H9 (cell line): ENCODE measurements at regions not wholly inside any gene's neighbourhood (a gene's known extent, or its start where the extent isn't known, plus 50 kb on each side); places are given as distances from the start of the nearest gene placed in this dataset.

Experiments
- DNase-seq: peaks from one replicate; pipeline ENCODE4 v3.0.0-alpha.2; 2017
- H2AFZ ChIP-seq: one replicate; pipeline ENCODE4 v1.6.1; 2013; ENCODE audit warnings: mild to moderate bottlenecking, low read length, control low read depth, moderate library complexity
- H2AK5ac ChIP-seq: 2 replicates; pipeline ENCODE4 v1.6.1; 2013; ENCODE audit warnings: low read length, control low read depth, mixed read lengths; ENCODE audit not compliant: insufficient read length
- H2BK120ac ChIP-seq: one replicate; pipeline ENCODE4 v1.6.1; 2013; ENCODE audit warnings: low read depth, mild to moderate bottlenecking, low read length, control low read depth, inconsistent platforms; ENCODE audit not compliant: poor library complexity, severe bottlenecking
- H2BK12ac ChIP-seq: 2 replicates; pipeline ENCODE4 v1.6.1; 2013; ENCODE audit warnings: low read length, control low read depth, mixed read lengths, low read depth; ENCODE audit not compliant: insufficient read length
- H2BK15ac ChIP-seq: 2 replicates; pipeline ENCODE4 v1.6.1; 2013; ENCODE audit warnings: low read depth, low read length, control low read depth
- H2BK20ac ChIP-seq: one replicate; pipeline ENCODE4 v1.6.1; 2013; ENCODE audit warnings: low read depth, mild to moderate bottlenecking, low read length, control low read depth, inconsistent platforms; ENCODE audit not compliant: poor library complexity, severe bottlenecking
- H2BK5ac ChIP-seq: 2 replicates; pipeline ENCODE4 v1.6.1; 2013; ENCODE audit warnings: low read length, control low read depth, mixed read lengths; ENCODE audit not compliant: insufficient read length
- H3K14ac ChIP-seq: 2 replicates; pipeline ENCODE4 v1.6.1; 2013; ENCODE audit warnings: low read length, control low read depth; ENCODE audit not compliant: insufficient read depth
- H3K18ac ChIP-seq: 2 replicates; pipeline ENCODE4 v1.6.1; 2013; ENCODE audit warnings: low read depth, mild to moderate bottlenecking, mixed read lengths, low read length, control low read depth; ENCODE audit not compliant: insufficient read length
- H3K23ac ChIP-seq: 2 replicates; pipeline ENCODE4 v1.6.1; 2013; ENCODE audit warnings: low read length, control low read depth, mixed read lengths, low read depth; ENCODE audit not compliant: insufficient read length
- H3K23me2 ChIP-seq: 2 replicates; pipeline ENCODE4 v1.6.1; 2013; ENCODE audit warnings: low read depth, mild to moderate bottlenecking, mixed read lengths, low read length, control low read depth; ENCODE audit not compliant: insufficient read length, poor library complexity, severe bottlenecking
- H3K27ac ChIP-seq: 2 replicates; pipeline ENCODE4 v1.5.1; 2013; ENCODE audit warnings: low read length, control low read depth, mixed read lengths, low read depth; ENCODE audit not compliant: insufficient read length
- H3K27me3 ChIP-seq: 2 replicates; pipeline ENCODE4 v1.6.1; 2013; ENCODE audit warnings: low read length, control low read depth, inconsistent platforms; ENCODE audit not compliant: insufficient read depth
- H3K4ac ChIP-seq: 2 replicates; pipeline ENCODE4 v1.6.1; 2013; ENCODE audit warnings: low read depth, mild to moderate bottlenecking, control low read depth, inconsistent platforms, low read length, moderate library complexity
- H3K4me1 ChIP-seq: 2 replicates; pipeline ENCODE4 v1.6.1; 2013; ENCODE audit warnings: low read length, control low read depth, inconsistent platforms; ENCODE audit not compliant: insufficient read depth
- H3K4me2 ChIP-seq: 2 replicates; pipeline ENCODE4 v1.6.1; 2013; ENCODE audit warnings: low read length, control low read depth, mixed read lengths; ENCODE audit not compliant: insufficient read length, insufficient read depth
- H3K56ac ChIP-seq: 2 replicates; pipeline ENCODE4 v1.6.1; 2013; ENCODE audit warnings: low read depth, mild to moderate bottlenecking, mixed read lengths, low read length, control low read depth; ENCODE audit not compliant: insufficient read length
- H3K79me1 ChIP-seq: 2 replicates; pipeline ENCODE4 v1.6.1; 2013; ENCODE audit warnings: low read depth, mild to moderate bottlenecking, moderate library complexity, low read length, control low read depth, inconsistent platforms; ENCODE audit not compliant: insufficient read depth, poor library complexity, severe bottlenecking
- H3K79me2 ChIP-seq: 2 replicates; pipeline ENCODE4 v1.6.1; 2013; ENCODE audit warnings: low read length, control low read depth, inconsistent platforms; ENCODE audit not compliant: insufficient read depth
- H3K9ac ChIP-seq: 2 replicates; pipeline ENCODE4 v1.6.1; 2013; ENCODE audit warnings: low read length, control low read depth, mixed read lengths; ENCODE audit not compliant: insufficient read length; ENCODE audit errors: extremely low read depth
- H3K9me3 ChIP-seq: one replicate; pipeline ENCODE4 v1.6.1; 2013; ENCODE audit warnings: low read depth, low read length, inconsistent platforms; ENCODE audit not compliant: control insufficient read depth
- H3T11ph ChIP-seq: one replicate; pipeline ENCODE4 v1.6.1; 2013; ENCODE audit warnings: mild to moderate bottlenecking, low read length, control low read depth, inconsistent platforms
- H4K20me1 ChIP-seq: one replicate; pipeline ENCODE4 v1.6.1; 2013; ENCODE audit not compliant: control insufficient read depth, insufficient read length, insufficient read depth
- H4K5ac ChIP-seq: 2 replicates; pipeline ENCODE4 v1.6.1; 2013; ENCODE audit warnings: low read depth, mild to moderate bottlenecking, mixed read lengths, low read length, control low read depth; ENCODE audit not compliant: insufficient read length
- H4K8ac ChIP-seq: replicated peaks from 2 replicates; pipeline ENCODE4 v1.6.1; 2013; ENCODE audit warnings: low read length, control low read depth, mixed read lengths, low read depth; ENCODE audit not compliant: insufficient read length
- H4K91ac ChIP-seq: 2 replicates; pipeline ENCODE4 v1.6.1; 2013; ENCODE audit warnings: low read depth, mild to moderate bottlenecking, moderate library complexity, mixed read lengths, low read length, control low read depth; ENCODE audit not compliant: insufficient read length
- H3K27ac Mint-ChIP-seq, 3 experiments: 2 replicates in 2 of 3; 3 replicates in 1 of 3; pipeline ENCODE4 v1.8.0; 2020 to 2021; ENCODE audit warnings: mixed read lengths in 3 of 3, mild to moderate bottlenecking in 1 of 3, moderate library complexity in 1 of 3
- H3K27me3 Mint-ChIP-seq: 2 replicates; pipeline ENCODE4 v1.8.0; 2021; ENCODE audit warnings: low read depth, mild to moderate bottlenecking, moderate library complexity, mixed read lengths
- H3K36me3 Mint-ChIP-seq, 3 experiments: 2 replicates in 2 of 3; 3 replicates in 1 of 3; pipeline ENCODE4 v1.8.0; 2020 to 2021; ENCODE audit warnings: low read depth in 3 of 3, mixed read lengths in 3 of 3; ENCODE audit not compliant: insufficient read depth in 1 of 3
- H3K4me1 Mint-ChIP-seq, 2 experiments: 2 replicates each; pipeline ENCODE4 v1.8.0; 2020; ENCODE audit warnings: mixed read lengths in 2 of 2
- H3K4me3 Mint-ChIP-seq, 2 experiments: 2 replicates in 1 of 2; 3 replicates in 1 of 2; pipeline ENCODE4 v1.8.0; 2020 to 2021; ENCODE audit warnings: mild to moderate bottlenecking in 2 of 2, mixed read lengths in 2 of 2, moderate library complexity in 1 of 2
- H3K9me3 Mint-ChIP-seq, 2 experiments: 2 replicates in 1 of 2; 3 replicates in 1 of 2; pipeline ENCODE4 v1.8.0; 2020; ENCODE audit warnings: mild to moderate bottlenecking in 2 of 2, mixed read lengths in 2 of 2, moderate library complexity in 1 of 2
- WGBS: extraction: QIAGEN DNeasy Blood & Tissue Kit; methylation state at CpG from one replicate; pipeline ENCODE4 v1.1.7; 2013; ENCODE audit warnings: missing lambda C conversion rate, low lambda C conversion rate, mixed read lengths; ENCODE audit not compliant: insufficient read length; ENCODE audit errors: extremely low coverage; 5-methylcytosine and 5-hydroxymethylcytosine counted together
- TF ChIP-seq, protein P1 (sequence below): fragments of 200-600 bp; sonication (generic); conservative IDR thresholded peaks from 3 replicates; pipeline ENCODE4 v1.8.0; 2021; ENCODE audit warnings: antibody characterized with exemption, mild to moderate bottlenecking

DNA sequence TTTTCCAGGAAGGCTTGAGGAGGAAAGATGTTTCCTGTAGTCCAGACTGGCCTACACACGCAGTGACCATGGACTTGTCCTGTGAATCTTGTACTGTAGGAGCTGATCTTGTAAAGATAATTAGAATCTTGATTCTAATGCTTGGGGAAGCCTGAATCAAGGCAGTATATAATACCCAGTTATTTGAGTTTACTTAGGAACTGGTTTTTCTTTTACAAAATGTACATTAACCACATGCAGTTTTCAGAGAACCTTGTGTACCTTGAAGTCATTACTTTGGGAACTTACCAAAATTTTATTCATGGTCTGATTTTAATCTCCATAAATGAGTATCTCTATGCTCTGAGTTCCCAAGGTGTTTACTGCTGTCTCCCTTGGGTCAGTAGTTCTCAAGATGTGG, 439.9 kb upstream of the AZI2 start:
- H4K91ac ChIP-seq = no peak overlapping the region
- H3K79me1 ChIP-seq = no peaks in the 10 kb centered on the region
- H3K4ac ChIP-seq = no peak overlapping the region
- DNase-seq = no peak
- H3K4me2 ChIP-seq = no peak overlapping the region
- no peaks in the 10 kb centered on the region for H3K79me2 ChIP-seq
- H3K23me2 ChIP-seq = no peaks in the 10 kb centered on the region
- peaks cover 3% of the 10 kb centered on the region; the same call in 1 of the 2 replicates for H3K27me3 Mint-ChIP-seq
- H3K4me3 Mint-ChIP-seq = no peak overlapping the region
- no peak overlapping the region for H2BK15ac ChIP-seq
- H3K9me3 ChIP-seq = no peaks in the 10 kb centered on the region
- no peak overlapping the region for H4K8ac ChIP-seq
- peaks cover 15% of the 10 kb centered on the region in 2 experiments for H3K4me1 Mint-ChIP-seq
- no peak overlapping the region for H4K5ac ChIP-seq
- no peak overlapping the region for H2BK12ac ChIP-seq
- no peak overlapping the region for H2BK120ac ChIP-seq
- no peak overlapping the region for H2BK20ac ChIP-seq
- no peak overlapping the region for H2AFZ ChIP-seq
- no peaks in the 10 kb centered on the region for H3K36me3 Mint-ChIP-seq
- H3K14ac ChIP-seq = no peak overlapping the region
- no peaks in the 10 kb centered on the region for H4K20me1 ChIP-seq
- no peak overlapping the region for H3K27ac Mint-ChIP-seq
- TF ChIP-seq, protein P1, sequence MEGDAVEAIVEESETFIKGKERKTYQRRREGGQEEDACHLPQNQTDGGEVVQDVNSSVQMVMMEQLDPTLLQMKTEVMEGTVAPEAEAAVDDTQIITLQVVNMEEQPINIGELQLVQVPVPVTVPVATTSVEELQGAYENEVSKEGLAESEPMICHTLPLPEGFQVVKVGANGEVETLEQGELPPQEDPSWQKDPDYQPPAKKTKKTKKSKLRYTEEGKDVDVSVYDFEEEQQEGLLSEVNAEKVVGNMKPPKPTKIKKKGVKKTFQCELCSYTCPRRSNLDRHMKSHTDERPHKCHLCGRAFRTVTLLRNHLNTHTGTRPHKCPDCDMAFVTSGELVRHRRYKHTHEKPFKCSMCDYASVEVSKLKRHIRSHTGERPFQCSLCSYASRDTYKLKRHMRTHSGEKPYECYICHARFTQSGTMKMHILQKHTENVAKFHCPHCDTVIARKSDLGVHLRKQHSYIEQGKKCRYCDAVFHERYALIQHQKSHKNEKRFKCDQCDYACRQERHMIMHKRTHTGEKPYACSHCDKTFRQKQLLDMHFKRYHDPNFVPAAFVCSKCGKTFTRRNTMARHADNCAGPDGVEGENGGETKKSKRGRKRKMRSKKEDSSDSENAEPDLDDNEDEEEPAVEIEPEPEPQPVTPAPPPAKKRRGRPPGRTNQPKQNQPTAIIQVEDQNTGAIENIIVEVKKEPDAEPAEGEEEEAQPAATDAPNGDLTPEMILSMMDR = no peak
- H3K9me3 Mint-ChIP-seq = no peaks in the 10 kb centered on the region
- no peak overlapping the region for H3K18ac ChIP-seq
- H2BK5ac ChIP-seq = no peak overlapping the region
- 0 out of 2 replicates have a peak, but pooled peaks cover 3% of the 10 kb centered on the region for H3K4me1 ChIP-seq
- no peak overlapping the region for H3K23ac ChIP-seq
- H3K27ac ChIP-seq = no peak overlapping the region
- no peaks in the 10 kb centered on the region for H3K27me3 ChIP-seq
- no CpG with 5 or more reads among the region's 1 CpG for WGBS
- H3T11ph ChIP-seq = no peak overlapping the region
- H3K56ac ChIP-seq = no peak overlapping the region
- no peak overlapping the region for H2AK5ac ChIP-seq
- no peak overlapping the region for H3K9ac ChIP-seq
